ENCODE measurements at regions not wholly inside any gene's neighbourhood (a gene's known extent, or its start where the extent isn't known, plus 50 kb on each side); places are given as distances from the start of the nearest gene placed in this dataset.

- TF ChIP-seq RBFOX2 (IDR thresholded peaks at IDR 0.05; ENCODE audit: low read depth, low read length) (no peak), PPARG (CRISPR knock-in tag; conservative IDR thresholded peaks at IDR 0.05) (0 out of 2 replicates have a peak, but pooled peaks have one; percentile 12), RXRB (CRISPR knock-in tag; IDR thresholded peaks at IDR 0.05; ENCODE audit: borderline replicate concordance) (peak; percentile 15; the same call in 1 of the 2 replicates)
These were observed 197.0 kb downstream of the UTRN start (continued) for GRCh38 chr6:144482142-144482541.

- no peak for DNase-seq (ENCODE audit: low spot score)
- Histone ChIP-seq H3K4me2 (ENCODE audit: low read depth, low read length) (no peak overlapping the region), H3K27ac (ENCODE audit: extremely low read length, insufficient read depth, low read length) (no peak overlapping the region), H3K79me2 (ENCODE audit: insufficient read depth, low read length) (no peaks in the 10 kb centered on the region), H2AFZ (ENCODE audit: low read length) (no peak overlapping the region), H3K36me3 (replicated peaks in 1 of 2; ENCODE audit: control insufficient read depth in 1 of 2, insufficient read depth in 2 of 2, low read length in 2 of 2) (peaks cover 32 to 66% of the 10 kb centered on the region in 2 experiments), H3K9me3 (ENCODE audit: low read length) (no peaks in the 10 kb centered on the region), H3K4me1 (ENCODE audit: insufficient read depth, low read length) (peaks cover 14% of the 10 kb centered on the region), H4K20me1 (ENCODE audit: insufficient read depth, low read length) (no peaks in the 10 kb centered on the region), H3K9ac (ENCODE audit: insufficient read depth, low read depth, low read length) (no peak overlapping the region), H3K27me3 (ENCODE audit: control insufficient read depth in 1 of 2, insufficient read depth in 2 of 2, low read length in 2 of 2) (no peaks in the 10 kb centered on the region), H3K4me3 (replicated peaks in 1 of 3; ENCODE audit: insufficient read depth in 1 of 3, low read depth in 2 of 3, low read length in 3 of 3) (no peak overlapping the region)
- TSS peak; percentile 30 for BruUV-seq (replicated peaks)
- in situ Hi-C loops (cut with HindIII; ENCODE audit: extremely low pct_ligation_motif_present, low pct_unique_long_range_greater_than_20kb) (no loop called here), intact Hi-C loops (cut with micrococcal nuclease; ENCODE audit: unreplicated experiment) (no loop called here)
- TF ChIP-seq ZFYVE20 (CRISPR knock-in tag; IDR thresholded peaks at IDR 0.05; ENCODE audit: borderline replicate concordance, low read depth) (no peak), ZFP62 (CRISPR knock-in tag; IDR thresholded peaks at IDR 0.05) (no peak), TOPORS (CRISPR knock-in tag; IDR thresholded peaks at IDR 0.05) (no peak), RNF219 (CRISPR knock-in tag; IDR thresholded peaks at IDR 0.05) (no peak), KLF9 (CRISPR knock-in tag; IDR thresholded peaks at IDR 0.05; ENCODE audit: low read depth) (no peak), KDM6A (CRISPR knock-in tag; IDR thresholded peaks at IDR 0.05; ENCODE audit: low read depth) (no peak), PHF20 (CRISPR knock-in tag; IDR thresholded peaks at IDR 0.05) (no peak), BHLHE40 (IDR thresholded peaks at IDR 0.05; ENCODE audit: low read length) (no peak), ZFP36L2 (CRISPR knock-in tag; IDR thresholded peaks at IDR 0.05) (no peak), ZNF431 (CRISPR knock-in tag; IDR thresholded peaks at IDR 0.05; ENCODE audit: borderline replicate concordance, low read depth) (no peak), RCOR2 (CRISPR knock-in tag; IDR thresholded peaks at IDR 0.05) (no peak), HOMEZ (CRISPR knock-in tag; IDR thresholded peaks at IDR 0.05; ENCODE audit: low read depth) (no peak)
- ChIA-PET CTCF (ENCODE audit: low intra/inter-chr PET ratio, low total read pairs) (no interaction called here), POLR2A (no interaction called here)
- no peak for FAIRE-seq
- 97% methylated on average over 4 of the region's 4 CpGs for WGBS (ENCODE audit: low lambda C conversion rate)
- ATAC-seq = no peak
These were observed 200.4 kb downstream of the UTRN start for GRCh38 chr6:144485531-144485930.

Measured in HepG2 (cell line).